Natural killer cell (primary cell): ENCODE measurements at regions not wholly inside any gene's neighbourhood (a gene's known extent, or its start where the extent isn't known, plus 50 kb on each side); places are given as distances from the start of the nearest gene placed in this dataset.

ENCODE experiments used
- ATAC-seq, 3 donors: fragments of 150-1000 bp in 2 of 3; fragments of 200-7000 bp in 1 of 3; cut with Tn5 transposase; 1 replicate in 1 of 3; 2 replicates in 2 of 3; pipeline ENCODE4 v1.10.0; 2021; ENCODE audit warnings: mild to moderate bottlenecking in 2 of 3, moderate library complexity in 2 of 3
- DNase-seq, 2 donors: peaks; one replicate each; pipeline versions ENCODE4 v3.0.0 to v3.0.0-alpha.2; 2013 to 2021; ENCODE audit warnings: mixed read lengths in 1 of 2
- H3K27ac ChIP-seq: one replicate; pipeline ENCODE4 v1.5.1; 2013; ENCODE audit warnings: mild to moderate bottlenecking, low read length
- H3K27me3 ChIP-seq: one replicate; pipeline ENCODE4 v1.6.1; 2013; ENCODE audit warnings: low read length; ENCODE audit not compliant: control insufficient read depth, insufficient read depth
- H3K36me3 ChIP-seq: one replicate; pipeline ENCODE4 v1.6.1; 2013; ENCODE audit warnings: low read length; ENCODE audit not compliant: control insufficient read depth, insufficient read depth
- H3K4me1 ChIP-seq: one replicate; pipeline ENCODE4 v1.6.1; 2013; ENCODE audit warnings: low read length; ENCODE audit not compliant: control insufficient read depth, insufficient read depth
- H3K4me3 ChIP-seq: one replicate; pipeline ENCODE4 v1.5.1; 2013; ENCODE audit warnings: low read length
- H3K9me3 ChIP-seq: one replicate; pipeline ENCODE4 v1.6.1; 2013; ENCODE audit warnings: low read length; ENCODE audit not compliant: control insufficient read depth, insufficient read depth
- H3K27ac Mint-ChIP-seq, 2 donors: one replicate each; pipeline ENCODE4 v1.8.0; 2022; ENCODE audit warnings: mild to moderate bottlenecking in 2 of 2, mixed read lengths in 2 of 2, moderate library complexity in 1 of 2
- H3K27me3 Mint-ChIP-seq, 2 donors: one replicate each; pipeline ENCODE4 v1.8.0; 2022; ENCODE audit warnings: low read depth in 2 of 2, mixed read lengths in 2 of 2
- H3K36me3 Mint-ChIP-seq: one replicate; pipeline ENCODE4 v1.8.0; 2022; ENCODE audit warnings: mixed read lengths
- H3K4me1 Mint-ChIP-seq, 2 donors: one replicate each; pipeline ENCODE4 v1.8.0; 2022; ENCODE audit warnings: mixed read lengths in 2 of 2
- H3K4me3 Mint-ChIP-seq: one replicate; pipeline ENCODE4 v1.8.0; 2022; ENCODE audit warnings: mild to moderate bottlenecking, moderate library complexity, mixed read lengths
- H3K9me3 Mint-ChIP-seq, 2 donors: one replicate each; pipeline ENCODE4 v1.8.0; 2022; ENCODE audit warnings: mixed read lengths in 2 of 2
- WGBS: methylation state at CpG from one replicate; pipeline ENCODE4 v1.1.7; 2013; ENCODE audit warnings: missing lambda C conversion rate; ENCODE audit not compliant: insufficient coverage; 5-methylcytosine and 5-hydroxymethylcytosine counted together
- intact Hi-C: fragments of 100-400 bp; cut with micrococcal nuclease; formaldehyde crosslinking; loops from one replicate; pipeline ENCODE4 v1.14.2; 2022
- TF ChIP-seq, protein P1 (sequence below): fragments of 200-600 bp; IDR thresholded peaks from one replicate; pipeline ENCODE4 v1.8.0; 2022; ENCODE audit warnings: antibody characterized with exemption

DNA sequence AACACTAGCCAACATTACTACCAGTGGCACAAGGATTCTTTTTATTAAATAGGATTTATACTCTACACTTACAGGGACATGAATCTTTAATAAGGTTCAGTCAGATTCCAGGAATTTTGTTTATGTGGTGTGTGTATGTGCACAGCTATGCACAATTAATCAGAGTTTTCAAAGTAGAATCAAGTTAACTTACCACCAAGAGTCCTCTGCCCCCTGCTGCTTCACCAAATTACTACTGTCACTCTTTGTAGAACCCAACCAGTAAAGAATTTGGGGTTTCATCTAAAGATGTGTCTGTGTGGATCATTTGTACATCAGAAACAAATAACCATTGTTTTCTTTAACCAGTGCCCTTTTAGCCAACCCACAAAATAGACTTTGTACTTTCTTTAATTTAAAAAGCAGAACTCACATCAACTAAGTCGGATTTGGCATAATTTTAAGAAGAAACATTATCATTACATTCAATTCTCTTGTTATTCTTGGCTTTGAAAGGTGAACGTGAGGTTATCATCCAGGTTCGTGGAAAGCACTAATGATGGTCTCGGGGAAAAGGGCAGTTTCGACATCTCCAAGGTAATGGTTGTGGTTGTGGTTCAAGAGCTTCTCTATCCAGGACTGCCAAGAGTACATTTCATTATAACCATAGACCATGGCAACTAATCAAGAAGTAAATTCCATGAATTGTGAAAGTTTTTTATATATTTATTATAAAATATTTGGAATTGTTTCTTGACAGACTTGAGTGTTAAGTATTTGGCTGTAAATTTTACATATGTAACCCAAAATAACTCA lies 514.3 kb upstream of the ID4 start:
- Mint-ChIP-seq H3K27ac (no peak overlapping the region), H3K27me3 (no peaks in the 10 kb centered on the region), H3K4me3 (no peak overlapping the region), H3K9me3 (peaks cover 13 to 16% of the 10 kb centered on the region in 2 donors), H3K36me3 (peaks cover 9% of the 10 kb centered on the region), H3K4me1 (no peaks in the 10 kb centered on the region)
- intact Hi-C loops, result no loop called here
- no peak for ATAC-seq
- no peaks in the 10 kb centered on the region for H3K36me3 ChIP-seq
- DNase-seq, result no peak
- no peaks in the 10 kb centered on the region for H3K27me3 ChIP-seq
- WGBS, result 79% methylated on average over 2 of the region's 5 CpGs
- no peaks in the 10 kb centered on the region for H3K9me3 ChIP-seq
- TF ChIP-seq, protein P1, sequence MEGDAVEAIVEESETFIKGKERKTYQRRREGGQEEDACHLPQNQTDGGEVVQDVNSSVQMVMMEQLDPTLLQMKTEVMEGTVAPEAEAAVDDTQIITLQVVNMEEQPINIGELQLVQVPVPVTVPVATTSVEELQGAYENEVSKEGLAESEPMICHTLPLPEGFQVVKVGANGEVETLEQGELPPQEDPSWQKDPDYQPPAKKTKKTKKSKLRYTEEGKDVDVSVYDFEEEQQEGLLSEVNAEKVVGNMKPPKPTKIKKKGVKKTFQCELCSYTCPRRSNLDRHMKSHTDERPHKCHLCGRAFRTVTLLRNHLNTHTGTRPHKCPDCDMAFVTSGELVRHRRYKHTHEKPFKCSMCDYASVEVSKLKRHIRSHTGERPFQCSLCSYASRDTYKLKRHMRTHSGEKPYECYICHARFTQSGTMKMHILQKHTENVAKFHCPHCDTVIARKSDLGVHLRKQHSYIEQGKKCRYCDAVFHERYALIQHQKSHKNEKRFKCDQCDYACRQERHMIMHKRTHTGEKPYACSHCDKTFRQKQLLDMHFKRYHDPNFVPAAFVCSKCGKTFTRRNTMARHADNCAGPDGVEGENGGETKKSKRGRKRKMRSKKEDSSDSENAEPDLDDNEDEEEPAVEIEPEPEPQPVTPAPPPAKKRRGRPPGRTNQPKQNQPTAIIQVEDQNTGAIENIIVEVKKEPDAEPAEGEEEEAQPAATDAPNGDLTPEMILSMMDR, result no peak
- no peaks in the 10 kb centered on the region for H3K4me1 ChIP-seq
- no peak overlapping the region for H3K27ac ChIP-seq
- no peak overlapping the region for H3K4me3 ChIP-seq

DNA sequence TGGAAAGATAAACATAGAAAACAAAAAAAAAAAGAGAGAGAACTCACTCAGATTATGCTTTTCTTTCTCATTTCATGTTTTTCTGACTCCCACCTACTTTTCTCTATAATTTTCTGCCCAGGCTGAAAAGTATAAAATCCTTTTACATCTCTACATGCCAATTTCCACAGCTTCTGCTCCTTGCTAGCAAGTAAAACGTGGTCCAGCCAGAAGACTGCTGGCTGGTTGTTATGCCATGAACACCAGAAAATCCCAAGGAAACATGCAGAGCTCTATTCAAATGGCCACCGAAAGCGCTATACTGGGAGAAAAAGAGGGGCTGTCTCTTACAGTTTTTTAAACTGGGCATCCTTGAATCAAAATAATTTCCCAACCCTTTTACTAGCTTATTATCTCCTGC lies 512.8 kb upstream of the ID4 start:
- Histone ChIP-seq H3K36me3 (no peaks in the 10 kb centered on the region), H3K9me3 (no peaks in the 10 kb centered on the region), H3K27me3 (no peaks in the 10 kb centered on the region), H3K27ac (no peak overlapping the region), H3K4me3 (no peak overlapping the region), H3K4me1 (no peaks in the 10 kb centered on the region)
- DNase-seq (no peak), ATAC-seq (no peak)
- Mint-ChIP-seq H3K9me3 (peaks cover 8 to 11% of the 10 kb centered on the region in 2 donors), H3K36me3 (peaks cover 9% of the 10 kb centered on the region), H3K4me3 (no peak overlapping the region), H3K27ac (no peak overlapping the region), H3K4me1 (no peaks in the 10 kb centered on the region), H3K27me3 (no peaks in the 10 kb centered on the region)
- TF ChIP-seq, protein P1, result no peak
- 82% methylated on average over 3 of the region's 3 CpGs for WGBS
- intact Hi-C loops, result no loop called here

DNA sequence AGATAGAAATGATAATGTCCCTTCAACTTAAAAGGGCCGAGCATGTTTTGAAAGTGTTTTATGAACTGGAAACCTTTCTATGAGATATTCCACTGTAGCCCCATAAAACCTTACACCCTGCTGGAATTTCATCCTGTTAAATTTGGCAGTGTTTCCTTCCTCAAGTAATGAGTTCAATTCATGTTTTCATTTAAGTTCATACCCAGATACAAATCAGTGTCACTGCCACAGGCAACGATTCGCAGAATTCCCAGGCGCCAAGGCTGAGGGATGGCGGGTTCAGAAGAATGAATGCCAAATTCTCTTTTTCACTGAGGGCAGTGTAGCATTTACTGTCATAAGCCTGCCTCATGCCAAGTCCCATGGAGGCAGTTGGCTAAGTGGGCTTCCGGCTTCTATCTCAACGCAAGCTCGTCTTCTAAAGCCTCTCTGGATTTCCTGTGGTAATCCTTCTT lies 511.8 kb upstream of the ID4 start:
- no peaks in the 10 kb centered on the region for H3K4me1 ChIP-seq
- H3K36me3 Mint-ChIP-seq, result peaks cover 9% of the 10 kb centered on the region
- peaks cover 8 to 11% of the 10 kb centered on the region in 2 donors for H3K9me3 Mint-ChIP-seq
- no peaks in the 10 kb centered on the region for H3K27me3 Mint-ChIP-seq
- no peak overlapping the region for H3K27ac Mint-ChIP-seq
- ATAC-seq, result no peak
- no peaks in the 10 kb centered on the region for H3K9me3 ChIP-seq
- H3K27me3 ChIP-seq, result no peaks in the 10 kb centered on the region
- H3K36me3 ChIP-seq, result no peaks in the 10 kb centered on the region
- no peaks in the 10 kb centered on the region for H3K4me1 Mint-ChIP-seq
- intact Hi-C loops, result no loop called here
- 90% methylated on average over 8 of the region's 8 CpGs for WGBS
- no peak overlapping the region for H3K4me3 Mint-ChIP-seq
- H3K4me3 ChIP-seq, result no peak overlapping the region
- no peak for DNase-seq
- no peak overlapping the region for H3K27ac ChIP-seq
- TF ChIP-seq, protein P1, result no peak

DNA sequence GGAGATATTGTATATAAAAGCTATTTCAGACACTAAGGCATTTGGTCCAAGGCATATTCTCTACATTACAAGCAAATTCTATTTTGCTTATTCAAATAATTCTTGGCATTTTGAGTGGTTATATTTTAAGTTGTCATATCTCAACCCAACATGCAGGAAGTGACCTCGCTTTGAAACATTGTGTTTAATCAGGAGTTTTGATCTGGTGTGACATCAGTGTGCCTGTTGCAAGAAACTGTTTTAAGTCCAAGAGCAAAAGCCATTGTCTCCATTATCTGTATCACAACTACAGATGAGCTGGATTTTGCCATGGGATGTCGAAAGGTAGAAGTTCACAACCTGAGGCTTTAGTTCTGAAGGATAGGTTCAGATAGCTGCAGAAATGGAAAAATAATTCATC lies 509.9 kb upstream of the ID4 start:
- no peaks in the 10 kb centered on the region for H3K9me3 ChIP-seq
- no peak overlapping the region for H3K27ac ChIP-seq
- no peak for ATAC-seq
- Mint-ChIP-seq H3K4me1 (no peaks in the 10 kb centered on the region), H3K9me3 (peaks cover 5 to 11% of the 10 kb centered on the region in 2 donors), H3K27ac (no peak overlapping the region), H3K27me3 (no peaks in the 10 kb centered on the region), H3K36me3 (no peaks in the 10 kb centered on the region), H3K4me3 (no peak overlapping the region)
- no peaks in the 10 kb centered on the region for H3K4me1 ChIP-seq
- no peak overlapping the region for H3K4me3 ChIP-seq
- intact Hi-C loops, result no loop called here
- no peak for DNase-seq
- H3K36me3 ChIP-seq, result no peaks in the 10 kb centered on the region
- TF ChIP-seq, protein P1, result no peak
- H3K27me3 ChIP-seq, result no peaks in the 10 kb centered on the region
- 9% methylated on average over 1 of the region's 2 CpGs for WGBS
